ENCODE measurements at regions not wholly inside any gene's neighbourhood (a gene's known extent, or its start where the extent isn't known, plus 50 kb on each side); places are given as distances from the start of the nearest gene placed in this dataset.
"Not testable (repeated sequence)": the region's sequence is repeated elsewhere in the genome, so short reads cannot be mapped to it uniquely, and the experiment has no call there.

DNA sequence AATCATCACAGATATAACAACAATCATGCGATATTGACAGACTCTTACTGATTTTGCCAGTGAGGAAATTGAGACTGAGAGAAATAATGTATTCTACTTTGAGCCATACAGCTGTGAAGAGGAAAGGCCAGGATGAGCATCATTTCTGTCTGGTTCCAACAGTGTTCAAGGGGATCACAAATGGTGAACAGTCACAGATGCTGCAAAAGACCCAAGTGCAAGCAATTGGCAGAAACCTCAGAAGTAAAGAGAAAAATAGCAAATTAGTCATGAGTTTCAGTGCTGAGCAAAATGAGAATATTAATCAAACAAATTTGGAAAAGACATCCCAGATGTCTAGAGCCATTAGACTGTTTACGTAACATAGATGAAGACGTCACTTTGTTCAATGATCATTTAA is 114.1 kb downstream of the RAB38 start:
- H3K4me3 ChIP-seq (ENCODE audit: low read depth, low read length): no peak overlapping the region
- TF ChIP-seq, protein P1, sequence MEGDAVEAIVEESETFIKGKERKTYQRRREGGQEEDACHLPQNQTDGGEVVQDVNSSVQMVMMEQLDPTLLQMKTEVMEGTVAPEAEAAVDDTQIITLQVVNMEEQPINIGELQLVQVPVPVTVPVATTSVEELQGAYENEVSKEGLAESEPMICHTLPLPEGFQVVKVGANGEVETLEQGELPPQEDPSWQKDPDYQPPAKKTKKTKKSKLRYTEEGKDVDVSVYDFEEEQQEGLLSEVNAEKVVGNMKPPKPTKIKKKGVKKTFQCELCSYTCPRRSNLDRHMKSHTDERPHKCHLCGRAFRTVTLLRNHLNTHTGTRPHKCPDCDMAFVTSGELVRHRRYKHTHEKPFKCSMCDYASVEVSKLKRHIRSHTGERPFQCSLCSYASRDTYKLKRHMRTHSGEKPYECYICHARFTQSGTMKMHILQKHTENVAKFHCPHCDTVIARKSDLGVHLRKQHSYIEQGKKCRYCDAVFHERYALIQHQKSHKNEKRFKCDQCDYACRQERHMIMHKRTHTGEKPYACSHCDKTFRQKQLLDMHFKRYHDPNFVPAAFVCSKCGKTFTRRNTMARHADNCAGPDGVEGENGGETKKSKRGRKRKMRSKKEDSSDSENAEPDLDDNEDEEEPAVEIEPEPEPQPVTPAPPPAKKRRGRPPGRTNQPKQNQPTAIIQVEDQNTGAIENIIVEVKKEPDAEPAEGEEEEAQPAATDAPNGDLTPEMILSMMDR (IDR thresholded peaks at IDR 0.05; ENCODE audit: borderline replicate concordance, insufficient read depth, low read depth, low read length): no peak

DNA sequence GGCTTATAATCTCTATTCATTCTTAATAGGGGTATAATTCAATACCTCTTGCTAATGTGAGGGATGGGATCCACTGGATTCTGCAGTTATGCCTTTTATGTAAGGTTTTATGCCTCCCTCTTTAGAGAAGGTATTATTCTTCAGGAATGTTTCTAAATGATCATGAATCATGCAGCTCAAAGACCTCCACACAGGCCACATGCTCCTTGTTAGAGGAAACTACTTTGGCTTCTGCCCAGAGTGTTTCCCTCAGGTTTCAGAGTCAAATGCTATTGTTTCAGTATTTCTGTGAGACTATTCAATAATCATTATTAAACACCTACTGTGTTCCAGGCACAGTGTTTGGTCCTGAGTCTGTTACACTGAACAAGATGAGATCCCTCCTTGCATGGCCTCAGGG is 115.9 kb downstream of the RAB38 start:
- TF ChIP-seq, protein P1 (IDR thresholded peaks at IDR 0.05; ENCODE audit: borderline replicate concordance, insufficient read depth, low read depth, low read length): no peak
- no peak overlapping the region for H3K4me3 ChIP-seq (ENCODE audit: low read depth, low read length)

DNA sequence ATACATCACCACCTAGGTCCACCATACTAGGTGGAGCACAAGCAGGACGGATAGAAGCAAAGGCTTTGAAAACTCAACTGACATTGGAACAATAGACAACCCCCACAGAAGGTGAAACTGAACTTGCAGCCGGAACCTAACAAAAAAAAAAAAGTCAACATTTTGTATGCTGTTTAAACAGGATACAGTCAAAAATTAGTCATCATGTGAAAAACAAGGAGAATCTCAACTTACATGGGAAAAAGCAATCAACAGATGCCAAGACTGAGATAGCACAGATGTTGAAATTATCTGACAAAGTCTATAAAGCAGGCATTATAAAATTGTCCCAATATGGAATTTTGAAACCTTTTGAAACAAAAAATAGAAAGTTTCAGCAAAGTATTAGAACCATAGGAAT is 123.8 kb downstream of the RAB38 start:
- no peak overlapping the region for H3K4me3 ChIP-seq (ENCODE audit: low read depth, low read length)
- TF ChIP-seq, protein P1 (IDR thresholded peaks at IDR 0.05; ENCODE audit: borderline replicate concordance, insufficient read depth, low read depth, low read length): no peak

DNA sequence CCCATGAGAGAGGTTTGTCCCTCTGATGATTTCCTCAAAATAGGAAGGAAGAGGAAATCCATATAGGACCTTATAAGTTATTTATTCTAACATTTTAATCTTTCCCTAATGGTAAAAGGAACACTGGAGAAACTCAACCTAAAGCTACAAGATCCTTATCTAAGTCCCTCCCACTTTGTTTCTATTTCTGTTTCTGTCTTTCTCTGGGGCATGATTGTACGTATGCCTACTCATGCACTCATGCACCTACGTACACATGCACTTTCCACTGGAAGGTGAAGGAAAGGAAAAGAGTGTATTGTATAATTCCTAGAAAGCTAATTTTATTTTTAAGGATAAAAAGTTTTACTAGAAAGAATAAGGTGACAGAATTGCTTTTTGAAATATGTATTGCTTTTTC is 125.0 kb downstream of the RAB38 start:
- TF ChIP-seq, protein P1 (IDR thresholded peaks at IDR 0.05; ENCODE audit: borderline replicate concordance, insufficient read depth, low read depth, low read length): no peak
- H3K4me3 ChIP-seq (ENCODE audit: low read depth, low read length): no peak overlapping the region

DNA sequence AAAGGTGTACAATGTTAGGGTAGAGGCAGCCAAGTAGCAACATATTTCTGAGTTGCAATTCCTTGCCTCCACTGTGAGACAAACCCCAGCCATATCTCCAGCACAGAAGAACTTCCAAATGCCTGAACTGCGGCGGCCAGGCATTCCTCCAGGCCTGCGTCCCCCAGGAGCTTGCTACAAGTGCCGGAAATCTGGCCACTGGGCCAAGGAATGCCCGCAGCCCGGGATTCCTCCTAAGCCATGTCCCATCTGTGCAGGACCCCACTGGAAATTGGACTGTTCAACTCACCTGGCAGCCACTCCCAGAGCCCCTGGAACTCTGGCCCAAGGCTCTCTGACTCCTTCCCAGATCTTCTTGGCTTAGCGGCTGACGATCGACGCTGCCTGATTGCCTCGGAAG is 130.0 kb downstream of the RAB38 start:
- not testable (repeated sequence) for H3K4me3 ChIP-seq (ENCODE audit: low read depth, low read length)

DNA sequence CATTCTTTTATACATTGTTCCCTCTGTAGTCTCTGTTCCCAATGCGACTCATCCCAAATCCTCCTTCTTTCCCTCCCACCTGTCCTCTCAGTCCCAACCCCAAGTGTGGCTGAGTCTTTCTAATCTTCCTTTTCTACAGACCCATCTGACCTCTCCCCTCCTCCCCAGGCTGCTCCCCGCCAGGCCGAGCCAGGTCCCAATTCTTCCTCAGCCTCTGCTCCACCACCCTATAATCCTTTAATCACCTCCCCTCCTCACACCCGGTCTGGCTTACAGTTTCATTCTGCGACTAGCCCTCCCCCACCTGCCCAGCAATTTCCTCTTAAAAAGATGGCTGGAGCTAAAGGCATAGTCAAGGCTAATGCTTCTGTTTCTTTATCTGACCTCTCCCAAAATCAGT is 130.6 kb downstream of the RAB38 start:
- not testable (repeated sequence) for H3K4me3 ChIP-seq (ENCODE audit: low read depth, low read length)

DNA sequence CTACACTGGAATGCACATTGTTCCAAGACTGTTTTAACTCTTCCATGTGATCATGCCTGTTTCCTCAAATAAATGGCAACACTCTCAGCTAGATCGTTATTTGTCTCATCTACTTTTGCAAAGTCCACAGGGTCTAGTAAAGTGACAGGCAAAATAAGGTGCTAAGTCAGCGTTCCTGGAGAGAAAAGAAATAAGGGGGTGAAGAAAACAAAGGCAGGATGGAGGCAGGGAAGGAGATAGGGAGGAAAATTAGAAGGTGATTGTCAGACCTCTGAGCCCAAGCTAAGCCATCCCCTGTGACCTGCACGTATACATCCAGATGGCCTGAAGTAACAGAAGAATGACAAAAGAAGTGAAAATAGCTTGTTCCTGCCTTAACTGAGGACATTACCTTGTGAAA is 132.1 kb downstream of the RAB38 start:
- H3K4me3 ChIP-seq (ENCODE audit: low read depth, low read length): no peak overlapping the region
- TF ChIP-seq, protein P1 (IDR thresholded peaks at IDR 0.05; ENCODE audit: borderline replicate concordance, insufficient read depth, low read depth, low read length): no peak

DNA sequence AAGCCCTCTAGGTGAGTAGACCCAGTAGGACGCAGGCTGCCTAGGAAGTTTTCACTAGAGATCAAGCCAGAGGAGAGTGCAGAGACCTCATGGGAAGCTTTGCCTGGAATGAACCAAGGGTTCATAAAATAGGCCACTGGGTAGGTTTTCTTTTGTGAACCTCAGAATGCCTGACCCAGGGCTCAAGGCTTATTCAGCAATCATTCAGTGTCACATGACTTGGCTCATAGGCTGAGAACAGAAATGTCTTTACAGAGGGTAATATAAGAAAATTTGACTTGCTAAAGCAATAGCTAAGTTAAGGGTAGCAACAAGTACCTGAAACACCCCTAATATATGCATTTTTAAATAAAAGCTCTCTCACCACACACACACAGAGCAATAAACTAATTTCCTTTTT is 132.6 kb downstream of the RAB38 start:
- no peak overlapping the region for H3K4me3 ChIP-seq (ENCODE audit: low read depth, low read length)
- TF ChIP-seq, protein P1 (IDR thresholded peaks at IDR 0.05; ENCODE audit: borderline replicate concordance, insufficient read depth, low read depth, low read length): no peak

Data from GM12875 (cell line).